ENCODE measurements at regions not wholly inside any gene's neighbourhood (a gene's known extent, or its start where the extent isn't known, plus 50 kb on each side); places are given as distances from the start of the nearest gene placed in this dataset.

GRCh38 chr11:45551191-45551713 lies 114.2 kb downstream of the CHST1 start:
- TF ChIP-seq POLR2A (IDR thresholded peaks at IDR 0.05): no peak
- TF ChIP-seq POLR2AphosphoS5 (IDR thresholded peaks at IDR 0.05): no peak
- TF ChIP-seq CTCF (IDR thresholded peaks at IDR 0.05): no peak
